Liver (tissue), 3 donors: ENCODE measurements at regions not wholly inside any gene's neighbourhood (a gene's known extent, or its start where the extent isn't known, plus 50 kb on each side); places are given as distances from the start of the nearest gene placed in this dataset.

Source experiments
- EGR1 ChIP-seq, 2 donors: IDR thresholded peaks; 2 replicates each; pipeline ENCODE4 v1.6.1; 2016 to 2018; ENCODE audit warnings: antibody characterized with exemption in 2 of 2, low read depth in 2 of 2
- FOXA1 ChIP-seq: IDR thresholded peaks from 2 replicates; pipeline ENCODE4 v1.6.1; 2016; ENCODE audit warnings: antibody characterized with exemption
- GABPA ChIP-seq, 2 donors: IDR thresholded peaks in 1 of 2; conservative IDR thresholded peaks in 1 of 2; 2 replicates each; pipeline ENCODE4 v1.6.1; 2016; ENCODE audit warnings: antibody characterized with exemption in 2 of 2, mild to moderate bottlenecking in 1 of 2, moderate library complexity in 1 of 2
- JUND ChIP-seq, 2 donors: IDR thresholded peaks; 2 replicates each; pipeline ENCODE4 v1.6.1; 2016; ENCODE audit warnings: antibody characterized with exemption in 2 of 2
- NR2F2 ChIP-seq: IDR thresholded peaks from 2 replicates; pipeline ENCODE4 v1.6.1; 2016; ENCODE audit warnings: antibody characterized with exemption
- RAD21 ChIP-seq, 2 donors: IDR thresholded peaks; 2 replicates each; pipeline ENCODE4 v1.6.1; 2016; ENCODE audit warnings: antibody characterized with exemption in 2 of 2, mild to moderate bottlenecking in 2 of 2
- RXRA ChIP-seq, 2 donors: IDR thresholded peaks; 2 replicates each; pipeline ENCODE4 v1.6.1; 2017 to 2018; ENCODE audit warnings: antibody characterized with exemption in 2 of 2, mild to moderate bottlenecking in 1 of 2
- TAF1 ChIP-seq: conservative IDR thresholded peaks from 2 replicates; pipeline ENCODE4 v1.6.1; 2016; ENCODE audit warnings: antibody characterized with exemption, mild to moderate bottlenecking
- YY1 ChIP-seq: IDR thresholded peaks from 2 replicates; pipeline ENCODE4 v1.6.1; 2016; ENCODE audit warnings: antibody characterized with exemption, mild to moderate bottlenecking
- TF ChIP-seq, protein P1 (sequence below): fragments of 150-350 bp; IDR thresholded peaks from 2 replicates; pipeline ENCODE4 v1.5.1; 2017; ENCODE audit warnings: improper control_type of control experiment, low read depth, low read length; ENCODE audit not compliant: missing input control
- TF ChIP-seq, protein P2 (sequence below): IDR thresholded peaks from 2 replicates; pipeline ENCODE4 v1.6.1; 2016; ENCODE audit warnings: antibody characterized with exemption
- TF ChIP-seq, protein P3 (sequence below): IDR thresholded peaks from 2 replicates; pipeline ENCODE4 v1.6.1; 2016; ENCODE audit warnings: antibody characterized with exemption
- TF ChIP-seq, protein P4 (sequence below): IDR thresholded peaks from 2 replicates; pipeline ENCODE4 v1.6.1; 2016; ENCODE audit warnings: antibody characterized with exemption
- TF ChIP-seq, protein P5 (sequence below): IDR thresholded peaks from 2 replicates; pipeline ENCODE4 v1.6.1; 2016; ENCODE audit warnings: antibody characterized with exemption, mild to moderate bottlenecking
- donor health status: healthy.
- donor health status: healthy.

DNA sequence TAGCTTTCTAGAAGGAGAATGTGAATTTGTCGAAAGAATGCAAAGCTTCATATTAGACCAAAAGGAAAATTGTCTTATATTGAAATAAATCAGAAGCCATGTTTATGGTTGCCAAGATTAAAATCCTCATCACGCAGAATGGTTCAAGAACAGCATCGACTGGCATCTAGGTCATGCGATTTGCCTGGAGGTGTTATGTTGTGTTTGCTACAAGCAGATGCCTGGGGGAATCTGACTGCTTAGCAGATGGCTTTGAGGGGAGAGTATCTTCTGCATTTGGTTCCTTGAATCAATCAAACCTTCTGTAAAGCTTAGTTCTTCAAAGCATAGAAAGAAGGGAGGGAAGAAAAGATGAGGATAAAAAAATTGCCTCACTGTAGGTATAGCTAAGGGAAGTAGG, 585.8 kb downstream of the QKI start:
- TF ChIP-seq, protein P1, sequence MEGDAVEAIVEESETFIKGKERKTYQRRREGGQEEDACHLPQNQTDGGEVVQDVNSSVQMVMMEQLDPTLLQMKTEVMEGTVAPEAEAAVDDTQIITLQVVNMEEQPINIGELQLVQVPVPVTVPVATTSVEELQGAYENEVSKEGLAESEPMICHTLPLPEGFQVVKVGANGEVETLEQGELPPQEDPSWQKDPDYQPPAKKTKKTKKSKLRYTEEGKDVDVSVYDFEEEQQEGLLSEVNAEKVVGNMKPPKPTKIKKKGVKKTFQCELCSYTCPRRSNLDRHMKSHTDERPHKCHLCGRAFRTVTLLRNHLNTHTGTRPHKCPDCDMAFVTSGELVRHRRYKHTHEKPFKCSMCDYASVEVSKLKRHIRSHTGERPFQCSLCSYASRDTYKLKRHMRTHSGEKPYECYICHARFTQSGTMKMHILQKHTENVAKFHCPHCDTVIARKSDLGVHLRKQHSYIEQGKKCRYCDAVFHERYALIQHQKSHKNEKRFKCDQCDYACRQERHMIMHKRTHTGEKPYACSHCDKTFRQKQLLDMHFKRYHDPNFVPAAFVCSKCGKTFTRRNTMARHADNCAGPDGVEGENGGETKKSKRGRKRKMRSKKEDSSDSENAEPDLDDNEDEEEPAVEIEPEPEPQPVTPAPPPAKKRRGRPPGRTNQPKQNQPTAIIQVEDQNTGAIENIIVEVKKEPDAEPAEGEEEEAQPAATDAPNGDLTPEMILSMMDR: no peak
- TF ChIP-seq RAD21 (IDR thresholded peaks at IDR 0.05) (no peak), EGR1 (IDR thresholded peaks at IDR 0.05; ENCODE audit: low read depth in 2 of 2) (no peak), YY1 (no peak), GABPA (IDR thresholded peaks at IDR 0.05 in 1 of 2, conservative IDR thresholded peaks at IDR 0.05 in 1 of 2) (no peak), FOXA1 (no peak), JUND (IDR thresholded peaks at IDR 0.05) (no peak), RXRA (IDR thresholded peaks at IDR 0.05) (no peak), NR2F2 (no peak), TAF1 (no peak)
- TF ChIP-seq, protein P2, sequence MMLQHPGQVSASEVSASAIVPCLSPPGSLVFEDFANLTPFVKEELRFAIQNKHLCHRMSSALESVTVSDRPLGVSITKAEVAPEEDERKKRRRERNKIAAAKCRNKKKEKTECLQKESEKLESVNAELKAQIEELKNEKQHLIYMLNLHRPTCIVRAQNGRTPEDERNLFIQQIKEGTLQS: no peak
- TF ChIP-seq, protein P3, sequence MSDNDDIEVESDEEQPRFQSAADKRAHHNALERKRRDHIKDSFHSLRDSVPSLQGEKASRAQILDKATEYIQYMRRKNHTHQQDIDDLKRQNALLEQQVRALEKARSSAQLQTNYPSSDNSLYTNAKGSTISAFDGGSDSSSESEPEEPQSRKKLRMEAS: no peak
- TF ChIP-seq, protein P4, sequence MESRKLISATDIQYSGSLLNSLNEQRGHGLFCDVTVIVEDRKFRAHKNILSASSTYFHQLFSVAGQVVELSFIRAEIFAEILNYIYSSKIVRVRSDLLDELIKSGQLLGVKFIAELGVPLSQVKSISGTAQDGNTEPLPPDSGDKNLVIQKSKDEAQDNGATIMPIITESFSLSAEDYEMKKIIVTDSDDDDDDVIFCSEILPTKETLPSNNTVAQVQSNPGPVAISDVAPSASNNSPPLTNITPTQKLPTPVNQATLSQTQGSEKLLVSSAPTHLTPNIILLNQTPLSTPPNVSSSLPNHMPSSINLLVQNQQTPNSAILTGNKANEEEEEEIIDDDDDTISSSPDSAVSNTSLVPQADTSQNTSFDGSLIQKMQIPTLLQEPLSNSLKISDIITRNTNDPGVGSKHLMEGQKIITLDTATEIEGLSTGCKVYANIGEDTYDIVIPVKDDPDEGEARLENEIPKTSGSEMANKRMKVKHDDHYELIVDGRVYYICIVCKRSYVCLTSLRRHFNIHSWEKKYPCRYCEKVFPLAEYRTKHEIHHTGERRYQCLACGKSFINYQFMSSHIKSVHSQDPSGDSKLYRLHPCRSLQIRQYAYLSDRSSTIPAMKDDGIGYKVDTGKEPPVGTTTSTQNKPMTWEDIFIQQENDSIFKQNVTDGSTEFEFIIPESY: no peak
- TF ChIP-seq, protein P5, sequence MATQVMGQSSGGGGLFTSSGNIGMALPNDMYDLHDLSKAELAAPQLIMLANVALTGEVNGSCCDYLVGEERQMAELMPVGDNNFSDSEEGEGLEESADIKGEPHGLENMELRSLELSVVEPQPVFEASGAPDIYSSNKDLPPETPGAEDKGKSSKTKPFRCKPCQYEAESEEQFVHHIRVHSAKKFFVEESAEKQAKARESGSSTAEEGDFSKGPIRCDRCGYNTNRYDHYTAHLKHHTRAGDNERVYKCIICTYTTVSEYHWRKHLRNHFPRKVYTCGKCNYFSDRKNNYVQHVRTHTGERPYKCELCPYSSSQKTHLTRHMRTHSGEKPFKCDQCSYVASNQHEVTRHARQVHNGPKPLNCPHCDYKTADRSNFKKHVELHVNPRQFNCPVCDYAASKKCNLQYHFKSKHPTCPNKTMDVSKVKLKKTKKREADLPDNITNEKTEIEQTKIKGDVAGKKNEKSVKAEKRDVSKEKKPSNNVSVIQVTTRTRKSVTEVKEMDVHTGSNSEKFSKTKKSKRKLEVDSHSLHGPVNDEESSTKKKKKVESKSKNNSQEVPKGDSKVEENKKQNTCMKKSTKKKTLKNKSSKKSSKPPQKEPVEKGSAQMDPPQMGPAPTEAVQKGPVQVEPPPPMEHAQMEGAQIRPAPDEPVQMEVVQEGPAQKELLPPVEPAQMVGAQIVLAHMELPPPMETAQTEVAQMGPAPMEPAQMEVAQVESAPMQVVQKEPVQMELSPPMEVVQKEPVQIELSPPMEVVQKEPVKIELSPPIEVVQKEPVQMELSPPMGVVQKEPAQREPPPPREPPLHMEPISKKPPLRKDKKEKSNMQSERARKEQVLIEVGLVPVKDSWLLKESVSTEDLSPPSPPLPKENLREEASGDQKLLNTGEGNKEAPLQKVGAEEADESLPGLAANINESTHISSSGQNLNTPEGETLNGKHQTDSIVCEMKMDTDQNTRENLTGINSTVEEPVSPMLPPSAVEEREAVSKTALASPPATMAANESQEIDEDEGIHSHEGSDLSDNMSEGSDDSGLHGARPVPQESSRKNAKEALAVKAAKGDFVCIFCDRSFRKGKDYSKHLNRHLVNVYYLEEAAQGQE: no peak
